AG08396 (cell line): ENCODE measurements at regions not wholly inside any gene's neighbourhood (a gene's known extent, or its start where the extent isn't known, plus 50 kb on each side); places are given as distances from the start of the nearest gene placed in this dataset.

ENCODE experiments used
- DNase-seq: peaks from one replicate; pipeline ENCODE4 v3.0.0; 2012; ENCODE audit warnings: low spot score, mixed read lengths

DNA sequence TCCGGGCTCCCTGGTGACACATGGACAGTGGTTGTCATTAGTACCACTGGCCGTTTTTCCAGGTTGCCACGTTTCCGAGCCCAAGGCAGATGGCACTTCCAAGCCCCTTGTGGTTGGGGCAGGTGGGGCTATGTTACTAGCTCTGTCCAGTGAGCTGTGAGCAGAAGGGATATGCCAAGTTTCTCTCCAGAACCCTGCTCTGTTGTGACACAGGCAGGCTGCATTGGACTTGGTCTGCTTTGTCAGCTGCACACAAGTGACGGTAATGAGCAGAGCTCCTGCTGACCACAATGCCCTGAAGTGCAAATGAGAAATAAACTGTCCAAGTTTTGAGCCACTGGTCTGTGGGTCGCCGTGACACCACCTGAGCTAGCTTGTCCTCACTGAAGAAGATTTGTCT lies 118.8 kb downstream of the GYPC start:
- DNase-seq = no peak

DNA sequence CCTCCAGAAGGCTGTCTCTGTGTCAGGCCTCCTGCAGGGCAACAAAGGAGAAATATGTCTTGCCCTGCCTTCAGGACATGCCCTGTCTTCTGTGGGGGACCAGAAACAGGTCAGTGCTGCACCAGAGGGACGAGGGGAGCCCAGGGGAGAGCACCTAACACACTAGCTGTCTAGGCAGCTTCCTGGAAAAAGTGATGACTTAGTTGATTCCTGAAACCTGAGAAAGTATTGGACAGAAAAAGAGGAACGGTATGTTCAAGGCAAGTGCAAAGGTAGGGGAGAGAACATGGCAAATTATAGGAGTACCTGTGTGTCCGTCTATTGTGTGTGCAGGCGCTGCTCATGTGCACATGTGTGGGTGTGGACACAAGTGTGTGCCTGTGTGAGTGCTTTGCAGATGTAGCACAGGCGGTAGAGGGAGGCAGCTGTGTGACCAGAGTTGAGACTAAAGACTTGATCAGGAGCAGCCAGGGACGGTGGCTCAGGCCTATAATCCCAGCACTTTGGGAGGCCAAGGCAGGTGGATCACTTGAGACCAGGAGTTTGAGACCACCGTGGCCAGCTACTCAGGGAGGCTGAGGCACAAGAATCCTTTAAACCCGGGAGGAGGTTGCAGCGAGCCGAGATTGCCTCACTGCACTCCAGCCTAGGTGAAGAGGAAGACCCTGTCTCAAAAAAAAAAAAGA lies 119.5 kb downstream of the GYPC start:
- DNase-seq = no peak

DNA sequence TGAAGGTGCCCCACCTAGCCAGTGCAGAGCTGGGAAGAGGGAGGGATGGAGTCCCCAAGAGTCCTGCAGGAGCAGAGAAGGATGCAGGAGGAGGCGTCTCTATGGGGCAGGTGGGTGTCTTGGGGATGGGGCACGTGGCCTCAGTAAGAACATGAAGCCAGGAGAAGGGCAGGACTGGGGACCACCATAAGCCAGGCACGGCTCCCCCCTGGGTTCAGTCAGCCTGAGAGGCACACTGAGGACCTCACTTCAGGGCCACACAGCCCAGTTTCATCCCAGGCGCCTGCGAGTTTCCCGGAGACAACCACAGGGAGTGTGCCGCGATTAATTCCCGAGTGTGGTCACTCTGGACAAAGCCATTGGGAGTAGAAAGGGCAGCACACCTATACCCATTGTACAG lies 120.3 kb downstream of the GYPC start:
- peak; percentile 28 for DNase-seq

- peak; percentile 90 for DNase-seq
Measured at GRCh38 chr2:126776692-126777619, 121.0 kb downstream of the GYPC start.

DNA sequence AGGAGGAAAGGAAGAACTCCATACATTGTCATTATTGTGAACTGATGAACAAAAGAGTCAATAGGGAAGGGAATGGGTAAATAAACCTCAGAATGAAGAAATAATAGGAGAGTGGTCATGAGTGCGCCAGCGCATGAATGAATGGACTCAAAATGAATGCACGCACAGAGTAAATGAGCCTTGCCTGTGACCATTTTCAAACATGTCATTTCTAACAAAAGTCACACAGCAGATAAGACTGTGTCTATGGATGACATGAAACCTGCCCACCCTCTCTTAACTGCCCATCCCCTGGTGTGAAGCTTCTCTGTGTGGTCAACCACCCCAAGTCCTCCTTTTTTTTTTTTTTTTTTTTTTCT lies 121.1 kb upstream of the TEX51 start:
- DNase-seq = no peak

DNA sequence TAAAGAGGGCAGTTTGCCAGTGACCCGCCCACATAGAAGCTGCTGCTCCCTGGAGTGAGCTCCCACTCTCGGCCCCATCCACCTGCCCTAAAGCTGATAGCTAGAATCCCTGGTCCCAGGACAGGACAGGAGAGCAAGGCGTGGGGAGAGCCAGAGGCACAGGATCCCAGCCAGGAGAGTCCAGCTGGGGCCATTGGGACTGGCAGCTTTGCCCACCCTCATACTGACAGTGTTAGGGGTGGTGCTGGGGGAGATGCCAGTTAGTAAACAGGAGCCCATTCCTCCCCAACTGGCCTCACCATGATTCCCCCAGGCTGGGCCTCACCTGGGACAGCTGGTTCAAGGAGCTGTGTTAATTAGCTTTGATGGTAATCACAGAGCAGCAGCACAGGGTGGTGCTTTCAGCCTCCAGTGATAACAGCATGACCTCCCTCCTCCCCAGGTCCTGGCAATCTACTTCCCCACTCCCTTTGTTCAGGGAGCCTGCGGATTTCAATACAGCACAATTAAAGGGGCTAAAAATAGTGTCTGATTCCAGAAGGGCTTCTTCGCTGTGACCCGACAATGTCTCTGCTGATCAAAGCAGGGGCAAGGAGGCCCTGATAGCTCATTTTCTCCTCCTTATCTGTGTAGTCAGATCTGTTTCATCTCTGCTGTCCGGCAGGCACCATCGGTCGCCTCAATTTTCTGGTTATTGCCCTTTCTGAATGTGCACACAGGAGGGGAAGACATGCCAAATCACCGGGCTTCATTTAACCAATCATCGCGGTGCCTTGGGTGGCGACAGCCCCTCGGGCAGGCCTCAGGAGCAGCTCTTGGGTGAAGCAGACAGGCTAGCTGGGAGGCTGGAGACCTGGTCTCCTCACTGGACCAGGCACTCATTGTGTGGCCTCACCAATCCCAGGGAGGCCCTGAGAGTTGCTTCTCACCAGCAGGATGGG lies 119.9 kb upstream of the TEX51 start:
- no peak for DNase-seq

DNA sequence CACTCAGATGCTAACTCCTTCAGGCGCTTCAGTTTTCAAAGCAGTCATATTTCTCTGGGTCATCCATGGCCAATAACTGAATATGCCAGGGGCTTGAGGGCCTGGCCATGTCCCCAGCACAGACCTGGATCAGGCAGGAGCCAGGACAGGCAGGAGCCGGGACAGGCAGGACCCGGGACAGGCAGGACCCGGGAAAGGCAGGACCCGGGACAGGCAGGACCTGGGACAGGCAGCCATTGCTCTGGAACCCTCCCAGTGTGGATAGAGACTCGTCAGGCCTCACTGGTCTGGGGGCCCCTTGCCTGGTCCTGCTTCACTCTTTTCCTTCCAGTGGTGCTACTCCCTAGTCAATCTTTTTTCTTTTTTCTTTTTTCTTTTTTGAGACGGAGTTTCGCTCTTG lies 117.5 kb upstream of the TEX51 start:
- DNase-seq = no peak

DNA sequence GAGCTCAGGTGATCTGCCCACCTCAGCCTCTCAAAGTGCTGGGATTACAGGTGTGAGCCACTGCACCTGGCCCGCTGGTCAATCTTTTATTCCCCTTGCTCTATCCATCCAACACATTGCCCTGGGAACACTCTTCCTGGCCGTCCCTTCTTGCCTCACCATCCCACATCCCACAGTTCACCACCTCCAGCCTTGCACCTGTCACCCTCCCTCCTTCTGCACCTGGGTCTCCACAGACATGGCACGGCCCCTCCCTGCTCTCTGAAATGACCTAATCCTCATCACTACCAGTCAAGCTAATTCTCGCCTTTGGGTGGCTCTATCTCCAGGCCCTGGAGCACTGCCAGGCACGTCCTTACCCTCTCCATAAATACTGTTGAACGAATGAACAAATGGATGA lies 116.9 kb upstream of the TEX51 start:
- no peak for DNase-seq

- no peak for DNase-seq
Measured at GRCh38 chr2:126782648-126783047, 116.0 kb upstream of the TEX51 start.

GRCh38 chr2:126783341-126783740 lies 115.3 kb upstream of the TEX51 start:
- no peak for DNase-seq

GRCh38 chr2:126784045-126784444 lies 114.6 kb upstream of the TEX51 start:
- DNase-seq = no peak

DNA sequence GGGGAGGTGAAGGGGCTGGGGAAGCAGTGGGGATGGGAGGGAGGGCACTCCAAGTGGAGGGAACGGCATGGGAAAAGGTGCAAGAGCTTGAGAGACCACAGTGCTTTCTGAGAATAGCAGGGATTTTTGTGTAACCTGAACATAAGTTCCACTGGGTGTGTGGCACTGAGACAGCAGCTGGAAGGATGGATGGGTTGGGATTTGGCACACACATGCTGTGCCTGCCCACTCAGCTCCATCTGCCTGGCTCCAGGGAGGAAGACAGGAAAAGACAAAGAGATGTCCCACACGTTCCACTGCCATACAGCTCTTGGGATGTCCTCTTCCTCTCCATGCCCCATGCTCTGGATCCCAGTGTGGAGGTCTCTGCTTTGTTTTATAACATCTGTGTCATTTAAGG lies 114.1 kb upstream of the TEX51 start:
- no peak for DNase-seq

DNA sequence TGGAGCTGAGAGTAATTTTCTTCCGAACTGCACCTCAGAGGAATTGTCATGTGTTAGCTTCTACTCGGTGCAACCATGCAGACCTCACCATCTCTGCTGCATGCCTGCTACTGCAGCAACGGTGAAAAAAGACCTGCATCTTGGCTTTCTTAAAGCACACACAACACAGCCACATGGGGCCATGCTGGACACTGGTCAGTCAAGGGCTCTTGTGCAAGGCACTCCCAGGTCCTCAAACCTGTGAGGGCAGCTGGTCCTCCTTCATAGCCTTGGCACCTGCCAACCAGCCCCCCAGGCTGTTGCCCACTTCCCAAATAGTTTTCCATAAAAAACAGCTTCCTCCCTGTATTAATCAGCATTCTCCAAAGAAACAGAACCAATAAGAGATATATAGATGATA lies 113.5 kb upstream of the TEX51 start:
- DNase-seq = no peak

GRCh38 chr2:126785862-126786261 lies 112.8 kb upstream of the TEX51 start:
- DNase-seq = no peak

GRCh38 chr2:126786765-126787164 lies 111.9 kb upstream of the TEX51 start:
- DNase-seq = no peak

DNA sequence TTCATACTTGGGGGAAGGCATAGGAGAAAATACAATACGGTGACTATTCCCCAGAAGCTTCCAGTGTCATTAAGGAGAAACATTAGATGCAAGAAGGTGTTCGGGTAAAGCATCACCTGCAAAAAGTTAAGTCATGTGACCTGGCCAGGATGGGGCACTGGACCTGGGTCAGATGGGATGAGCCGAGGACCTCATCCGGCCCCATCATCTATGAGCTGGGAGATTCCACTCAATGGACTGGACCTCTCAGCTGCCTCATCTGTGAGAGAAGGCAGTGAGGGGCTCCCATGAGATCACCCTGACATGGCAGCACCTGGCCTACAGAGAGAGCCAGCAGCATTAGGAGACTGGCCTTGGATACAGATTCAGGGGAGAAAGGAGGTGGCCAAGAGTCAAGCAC lies 111.4 kb upstream of the TEX51 start:
- no peak for DNase-seq

DNA sequence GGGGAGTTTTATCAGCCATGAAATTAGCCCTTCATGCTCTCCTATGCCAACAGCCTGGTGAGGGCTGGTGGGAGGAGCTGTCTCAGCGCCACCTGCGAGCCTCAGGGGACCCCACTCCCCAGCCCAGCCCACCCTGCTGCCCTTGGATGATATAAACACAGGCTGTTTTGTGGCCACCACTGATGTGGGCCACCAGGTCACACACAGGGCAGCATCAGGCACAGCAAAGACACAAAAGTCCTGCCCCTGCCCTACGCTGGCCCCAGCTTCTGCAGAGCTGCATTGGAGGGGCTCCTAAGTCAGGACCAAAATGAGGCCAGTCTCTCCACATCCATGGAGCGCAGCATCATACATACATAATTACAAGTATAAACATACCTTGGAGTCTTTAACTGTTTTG lies 110.6 kb upstream of the TEX51 start:
- DNase-seq = no peak

GRCh38 chr2:126788652-126789051 lies 110.0 kb upstream of the TEX51 start:
- DNase-seq = no peak

DNA sequence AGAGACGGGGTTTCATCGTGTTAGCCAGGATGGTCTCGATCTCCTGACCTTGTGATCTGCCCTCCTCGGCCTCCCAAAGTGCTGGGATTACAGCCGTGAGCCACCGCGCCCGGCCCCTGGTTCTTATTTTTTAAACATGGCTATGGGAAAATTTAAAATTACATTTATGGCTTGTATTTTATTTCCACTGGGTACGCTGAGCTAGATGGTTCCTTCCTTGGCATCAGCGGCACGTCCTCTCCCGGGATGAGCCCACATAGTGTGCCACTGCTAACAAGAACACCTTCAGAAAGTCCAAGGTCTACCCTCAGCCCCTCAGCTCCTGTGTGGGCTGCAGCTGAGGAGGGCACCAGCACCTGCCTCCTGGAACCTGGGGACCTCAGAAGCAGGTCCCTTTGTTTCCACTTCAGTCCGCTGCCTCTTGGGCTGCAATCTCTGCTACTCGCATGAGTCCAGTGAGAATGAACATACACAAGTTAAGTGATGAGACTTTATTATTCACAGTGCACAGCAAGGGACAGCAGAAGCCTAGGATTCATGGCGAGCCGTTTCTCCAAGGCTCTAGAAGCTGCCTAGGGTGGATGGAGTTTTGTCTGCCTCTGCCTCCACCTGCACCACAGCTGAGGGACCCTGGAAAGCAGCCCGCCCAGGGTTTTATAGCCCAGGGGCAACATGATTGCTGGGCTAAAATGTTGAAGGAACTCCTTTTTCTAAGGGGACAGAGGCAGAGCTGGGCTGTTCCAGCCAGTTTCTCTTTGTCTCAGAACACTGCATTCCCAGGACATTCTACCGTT lies 107.5 kb upstream of the TEX51 start:
- no peak for DNase-seq

DNA sequence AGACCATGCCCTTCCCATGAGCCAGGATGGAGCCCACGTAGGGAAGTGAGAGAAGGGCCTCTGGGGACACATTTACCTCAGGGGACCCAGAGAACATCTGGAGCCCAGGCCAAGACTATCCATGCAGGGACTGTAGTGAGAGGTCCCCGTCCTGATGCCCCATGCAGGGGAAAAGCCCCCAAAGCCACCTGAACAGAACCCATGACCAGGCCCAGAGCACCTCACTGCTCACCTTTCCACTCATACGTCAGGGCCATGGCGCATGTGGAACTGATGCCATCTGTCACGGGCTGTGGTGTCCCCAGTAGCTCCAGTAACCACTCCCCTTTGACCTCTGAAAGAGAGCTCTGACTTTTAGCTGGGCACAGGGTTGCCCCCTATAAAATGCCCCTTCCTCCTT lies 106.5 kb upstream of the TEX51 start:
- DNase-seq = no peak

DNA sequence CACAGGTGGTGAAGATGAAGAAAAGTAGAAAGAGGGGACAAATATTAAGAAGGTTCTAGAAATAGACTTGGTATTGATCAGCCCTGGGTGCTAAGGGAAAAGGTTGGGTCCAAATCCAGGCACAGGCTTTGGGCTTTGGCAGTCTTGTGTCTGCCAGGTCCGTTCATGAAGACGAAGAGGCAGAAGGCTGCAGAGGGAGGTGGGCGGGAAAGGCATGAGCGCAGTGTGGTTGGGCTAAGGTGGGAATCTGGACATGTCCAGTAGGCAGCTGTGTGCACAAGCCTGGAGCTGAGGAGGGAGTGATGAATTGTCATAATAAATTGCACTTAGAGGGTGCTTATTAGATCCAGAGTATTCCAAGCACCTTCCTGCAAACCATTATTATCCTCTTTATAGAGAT lies 105.7 kb upstream of the TEX51 start:
- no peak for DNase-seq
